ENCODE measurements at regions not wholly inside any gene's neighbourhood (a gene's known extent, or its start where the extent isn't known, plus 50 kb on each side); places are given as distances from the start of the nearest gene placed in this dataset.

- TF ChIP-seq CTCF (conservative IDR thresholded peaks at IDR 0.05) = no peak
- TF ChIP-seq EZH2 (IDR thresholded peaks at IDR 0.05; ENCODE audit: low read depth) = no peak
Measured at GRCh38 chr6:25017486-25017885, 81.7 kb upstream of the RIPOR2 start.

All from PC-9 (cell line).